Panc1 (cell line): ENCODE measurements at regions not wholly inside any gene's neighbourhood (a gene's known extent, or its start where the extent isn't known, plus 50 kb on each side); places are given as distances from the start of the nearest gene placed in this dataset.

ENCODE experiments used
- ATAC-seq: fragments of 200-7000 bp; cut with Tn5 transposase; 2 replicates; pipeline ENCODE4 v1.9.1; 2020; ENCODE audit warnings: mild to moderate bottlenecking, moderate library complexity
- BruUV-seq: library from RNA; stranded (reverse); fragments of 400-500 nt; replicated peaks from 2 replicates; lab custom pipeline; 2021; lab: Mats Ljungman, UMichigan
- CTCF ChIA-PET: fragments of 300-600 bp; sonication (Branson Sonifier 250); formaldehyde crosslinking; loops from one replicate; lab custom pipeline; 2022; ENCODE audit warnings: antibody characterized with exemption; lab: Charles Lee
- POLR2A ChIA-PET: fragments of 300-600 bp; sonication (Branson Sonifier 250); formaldehyde crosslinking; loops from one replicate; lab custom pipeline; 2022; ENCODE audit warnings: antibody characterized with exemption; lab: Charles Lee
- DNase-seq: peaks from one replicate; pipeline ENCODE4 v3.0.0-alpha.2; 2010; ENCODE audit warnings: low read depth, low spot score
- H3K27ac ChIP-seq: 2 replicates; pipeline ENCODE4 v1.5.1; 2011; ENCODE audit warnings: mild to moderate bottlenecking, low read length, inconsistent platforms
- H3K27me3 ChIP-seq: fragments of 200-500 bp; sonication (Bioruptor generic); 2 replicates; pipeline ENCODE4 v1.6.0; 2014; ENCODE audit warnings: low read length, inconsistent platforms; ENCODE audit not compliant: control insufficient read depth, insufficient read depth
- H3K36me3 ChIP-seq: fragments of 200-500 bp; sonication (Bioruptor generic); 2 replicates; pipeline ENCODE4 v1.5.1; 2014; ENCODE audit warnings: inconsistent platforms, mild to moderate bottlenecking, low read length, moderate library complexity; ENCODE audit not compliant: control insufficient read depth, insufficient read depth
- H3K4me1 ChIP-seq: 2 replicates; pipeline ENCODE4 v1.5.1; 2011; ENCODE audit warnings: inconsistent platforms, mild to moderate bottlenecking, low read length, moderate library complexity; ENCODE audit not compliant: control insufficient read depth, insufficient read depth
- H3K4me3 ChIP-seq, 2 experiments: 2 replicates each; pipeline ENCODE4 v1.5.1; 2011 to 2012; ENCODE audit warnings: low read depth in 2 of 2, low read length in 2 of 2, mild to moderate bottlenecking in 2 of 2, inconsistent platforms in 1 of 2, moderate library complexity in 1 of 2
- H3K9me3 ChIP-seq: fragments of 200-500 bp; sonication (Bioruptor generic); 2 replicates; pipeline ENCODE4 v1.5.1; 2014; ENCODE audit warnings: low read depth, mild to moderate bottlenecking, inconsistent platforms, low read length, moderate library complexity; ENCODE audit not compliant: control insufficient read depth, insufficient read depth
- CTCF ChIP-seq: fragments of 450-650 bp; IDR thresholded peaks from 2 replicates; pipeline ENCODE4 v1.5.1; 2017; ENCODE audit warnings: mild to moderate bottlenecking
- POLR2AphosphoS5 ChIP-seq: IDR thresholded peaks from 2 replicates; pipeline ENCODE4 v1.6.1; 2012; ENCODE audit warnings: mild to moderate bottlenecking, low read depth, low read length, moderate library complexity
- REST ChIP-seq, 2 experiments: IDR thresholded peaks; 2 replicates each; pipeline ENCODE4 v1.6.1; 2011 to 2012; ENCODE audit warnings: low read depth in 2 of 2, control low read depth in 1 of 2, low read length in 1 of 2, mild to moderate bottlenecking in 1 of 2, moderate library complexity in 1 of 2; ENCODE audit not compliant: insufficient read depth in 1 of 2
- SIN3A ChIP-seq: IDR thresholded peaks from 2 replicates; pipeline ENCODE4 v1.6.1; 2012; ENCODE audit warnings: low read depth, mild to moderate bottlenecking, low read length, moderate library complexity, borderline replicate concordance; ENCODE audit not compliant: insufficient read depth
- TCF7L2 ChIP-seq: IDR thresholded peaks from 2 replicates; pipeline ENCODE4 v1.6.1; 2011; ENCODE audit warnings: mild to moderate bottlenecking, low read depth, low read length, inconsistent platforms
- in situ Hi-C: cut with HindIII; loops from 2 replicates; pipeline ENCODE4 v1.10.0; 2016; ENCODE audit warnings: low sequenced_read_pairs, low pct_unique_long_range_greater_than_20kb
- intact Hi-C: fragments of 100-400 bp; cut with micrococcal nuclease; formaldehyde crosslinking; loops from one replicate; pipeline ENCODE4 v1.10.0; 2022; ENCODE audit not compliant: unreplicated experiment

GRCh38 chr7:35465791-35466336 lies 212.0 kb upstream of the TBX20 start:
- POLR2A ChIA-PET = no interaction called here
- in situ Hi-C loops (no loop called here), intact Hi-C loops (no loop called here)
- ATAC-seq (no peak), DNase-seq (no peak)
- Histone ChIP-seq H3K4me1 (no peaks in the 10 kb centered on the region), H3K27me3 (peaks cover 17% of the 10 kb centered on the region), H3K9me3 (no peaks in the 10 kb centered on the region), H3K36me3 (no peaks in the 10 kb centered on the region), H3K27ac (no peak overlapping the region), H3K4me3 (no peak overlapping the region)
- TF ChIP-seq POLR2AphosphoS5 (no peak), SIN3A (no peak), REST (IDR thresholded peaks at IDR 0.05; ENCODE audit: insufficient read depth in 1 of 2, low read depth in 2 of 2, low read length in 1 of 2) (no peak), TCF7L2 (no peak), CTCF (no peak)
- CTCF ChIA-PET = no interaction called here
- BruUV-seq = no TSS peak

GRCh38 chr7:35463751-35464150 lies 209.9 kb upstream of the TBX20 start:
- BruUV-seq = no TSS peak
- in situ Hi-C loops = no loop called here
- intact Hi-C loops = no loop called here
- H3K9me3 ChIP-seq = no peaks in the 10 kb centered on the region
- TF ChIP-seq CTCF (no peak), SIN3A (no peak), REST (IDR thresholded peaks at IDR 0.05; ENCODE audit: insufficient read depth in 1 of 2, low read depth in 2 of 2, low read length in 1 of 2) (no peak)
- ChIA-PET CTCF (no interaction called here), POLR2A (no interaction called here)
- H3K27ac ChIP-seq = no peak overlapping the region
- DNase-seq (no peak), ATAC-seq (no peak)
- no peak overlapping the region for H3K4me3 ChIP-seq
- no peaks in the 10 kb centered on the region for H3K4me1 ChIP-seq
- H3K36me3 ChIP-seq = no peaks in the 10 kb centered on the region
- peaks cover 24% of the 10 kb centered on the region for H3K27me3 ChIP-seq
